ENCODE measurements at regions not wholly inside any gene's neighbourhood (a gene's known extent, or its start where the extent isn't known, plus 50 kb on each side); places are given as distances from the start of the nearest gene placed in this dataset.

DNA sequence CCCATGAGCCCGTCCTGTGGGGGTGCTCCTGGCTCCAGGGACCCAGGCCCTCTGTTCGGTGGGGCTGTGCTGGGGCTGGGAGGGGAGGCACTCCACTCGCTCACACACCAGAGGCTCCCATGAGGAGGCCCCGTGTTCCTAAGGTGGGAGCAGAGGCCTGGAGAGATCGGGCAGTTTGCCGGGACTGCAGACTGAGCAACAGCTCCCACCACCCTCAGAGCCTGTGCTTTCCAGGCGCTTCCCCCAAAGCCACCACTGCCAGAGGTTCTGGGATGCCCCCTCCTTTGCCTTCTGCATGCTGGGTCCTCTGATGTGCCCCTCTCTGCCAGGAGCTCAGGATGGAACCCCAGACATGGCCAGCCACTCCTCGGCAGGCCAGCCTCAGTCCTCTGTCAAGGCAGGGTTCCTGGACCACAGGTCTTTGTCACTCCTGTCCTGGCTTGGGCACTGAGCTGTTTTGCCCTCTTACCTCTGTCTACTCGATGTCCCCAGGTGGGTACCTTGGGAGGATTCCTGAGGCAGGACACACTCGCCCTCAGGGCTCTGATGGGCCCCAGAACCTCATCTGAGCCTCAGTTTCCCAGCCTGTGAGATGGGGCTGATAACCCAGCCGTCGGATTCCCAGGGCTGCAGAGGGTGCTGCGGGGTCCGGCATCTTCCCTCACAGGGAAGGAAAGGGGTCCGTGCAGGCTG, 80.8 kb downstream of the TSPAN17 start:
- ATAC-seq: no peak
- no peak overlapping the region for H3K4me3 Mint-ChIP-seq
- H3K4me1 Mint-ChIP-seq (ENCODE audit: low read depth in 2 of 2): peaks cover 31 to 51% of the 10 kb centered on the region in 2 donors
- no peaks in the 10 kb centered on the region for H3K9me3 Mint-ChIP-seq
- peaks cover 0 to 11% of the 10 kb centered on the region in 2 donors for H3K27me3 Mint-ChIP-seq
- H3K27ac Mint-ChIP-seq: no peak overlapping the region
- no peak for DNase-seq (ENCODE audit: low spot score)
- no peaks in the 10 kb centered on the region for H3K36me3 Mint-ChIP-seq

- DNase-seq (ENCODE audit: low spot score) (no peak), ATAC-seq (no peak)
- H3K4me1 Mint-ChIP-seq (ENCODE audit: low read depth in 2 of 2): peaks cover 24 to 43% of the 10 kb centered on the region in 2 donors
- no peak overlapping the region for H3K27ac Mint-ChIP-seq
- H3K36me3 Mint-ChIP-seq: no peaks in the 10 kb centered on the region
- H3K27me3 Mint-ChIP-seq: peaks cover 0 to 13% of the 10 kb centered on the region in 2 donors
- H3K9me3 Mint-ChIP-seq: no peaks in the 10 kb centered on the region
- no peak overlapping the region for H3K4me3 Mint-ChIP-seq
Observed at GRCh38 chr5:176728831-176729251, 81.5 kb upstream of the UNC5A start.

DNA sequence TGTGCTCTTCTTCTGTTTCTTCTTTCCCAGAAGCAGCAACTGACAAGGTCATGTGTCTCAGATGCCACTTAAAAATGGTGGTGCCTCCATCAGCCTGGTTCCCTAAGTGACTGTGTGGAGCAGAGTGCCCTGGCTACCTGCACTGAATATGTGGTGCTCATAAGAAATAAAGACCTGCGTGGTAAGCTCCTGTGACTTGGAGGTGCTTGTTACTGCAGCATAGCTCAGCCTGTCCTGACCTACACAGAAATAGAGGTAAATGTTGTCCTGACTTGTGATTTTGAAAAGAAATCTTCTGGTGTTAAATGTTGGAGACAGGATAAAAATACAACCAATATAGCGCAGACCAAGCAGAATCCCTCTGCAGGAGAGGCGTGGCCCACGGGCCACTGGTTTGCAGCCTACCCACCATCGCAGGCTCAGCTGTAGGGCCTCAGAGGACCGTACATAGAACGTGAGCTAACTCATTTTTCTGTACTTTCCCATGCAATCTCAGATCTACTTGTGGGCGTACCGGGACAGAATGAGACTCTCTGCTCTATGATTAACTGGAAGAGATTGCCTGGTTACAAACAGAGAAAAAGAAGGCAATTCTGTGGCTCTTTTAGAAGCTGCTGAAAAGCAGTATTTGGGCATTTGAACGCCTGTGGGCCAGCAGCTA, 79.4 kb upstream of the UNC5A start:
- H3K27me3 Mint-ChIP-seq: peaks cover 0 to 16% of the 10 kb centered on the region in 2 donors
- no peak overlapping the region for H3K4me3 Mint-ChIP-seq
- no peak overlapping the region for H3K27ac Mint-ChIP-seq
- DNase-seq (ENCODE audit: low spot score): peak; percentile 10
- H3K4me1 Mint-ChIP-seq (ENCODE audit: low read depth in 2 of 2): peaks cover 19 to 36% of the 10 kb centered on the region in 2 donors
- no peaks in the 10 kb centered on the region for H3K36me3 Mint-ChIP-seq
- ATAC-seq: no peak
- no peaks in the 10 kb centered on the region for H3K9me3 Mint-ChIP-seq

GRCh38 chr5:176731506-176732160, 78.7 kb upstream of the UNC5A start:
- H3K27me3 Mint-ChIP-seq: peaks cover 0 to 16% of the 10 kb centered on the region in 2 donors
- H3K36me3 Mint-ChIP-seq: no peaks in the 10 kb centered on the region
- no peak for ATAC-seq
- no peaks in the 10 kb centered on the region for H3K9me3 Mint-ChIP-seq
- DNase-seq (ENCODE audit: low spot score): peak; percentile 34
- H3K4me1 Mint-ChIP-seq (ENCODE audit: low read depth in 2 of 2): peaks cover 17 to 31% of the 10 kb centered on the region in 2 donors
- H3K27ac Mint-ChIP-seq: no peak overlapping the region
- H3K4me3 Mint-ChIP-seq: no peak overlapping the region

DNA sequence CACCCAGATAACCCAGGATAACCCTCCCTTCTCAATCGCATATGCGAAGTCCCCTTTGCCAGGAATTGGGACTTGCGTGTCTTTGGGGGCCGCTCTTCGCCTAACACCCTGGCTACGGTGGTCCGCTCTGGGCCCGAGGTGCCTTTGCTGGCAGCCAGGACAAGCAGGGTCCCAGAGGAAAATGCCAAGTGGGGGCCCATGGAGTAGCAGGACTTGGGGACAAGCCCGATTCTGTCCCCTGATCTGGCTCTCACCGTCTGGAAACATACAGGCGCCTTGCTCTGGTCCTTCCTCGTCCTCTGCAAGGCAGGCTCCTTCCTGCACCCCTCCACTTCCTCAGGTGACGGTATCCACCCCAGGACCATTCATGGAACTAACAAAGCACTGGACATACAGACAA, 78.1 kb upstream of the UNC5A start:
- peak; percentile 37 for DNase-seq (ENCODE audit: low spot score)

GRCh38 chr5:176732736-176733405, 77.5 kb upstream of the UNC5A start:
- no peak overlapping the region for H3K4me3 Mint-ChIP-seq
- peaks cover 12 to 25% of the 10 kb centered on the region in 2 donors for H3K4me1 Mint-ChIP-seq (ENCODE audit: low read depth in 2 of 2)
- no peak overlapping the region for H3K27ac Mint-ChIP-seq
- no peaks in the 10 kb centered on the region for H3K36me3 Mint-ChIP-seq
- DNase-seq (ENCODE audit: low spot score): peak; percentile 52
- ATAC-seq: no peak
- H3K9me3 Mint-ChIP-seq: no peaks in the 10 kb centered on the region
- H3K27me3 Mint-ChIP-seq: peaks cover 0 to 16% of the 10 kb centered on the region in 2 donors

More for the DNA sequence above, 78.1 kb upstream of the UNC5A start:
- H3K4me3 Mint-ChIP-seq: no peak overlapping the region
- H3K27me3 Mint-ChIP-seq: peaks cover 0 to 16% of the 10 kb centered on the region in 2 donors
- no peak overlapping the region for H3K27ac Mint-ChIP-seq
- ATAC-seq: no peak
- no peaks in the 10 kb centered on the region for H3K36me3 Mint-ChIP-seq
- H3K9me3 Mint-ChIP-seq: no peaks in the 10 kb centered on the region
- peaks cover 12 to 27% of the 10 kb centered on the region in 2 donors for H3K4me1 Mint-ChIP-seq (ENCODE audit: low read depth in 2 of 2)

- H3K36me3 Mint-ChIP-seq: no peaks in the 10 kb centered on the region
- no peak for ATAC-seq
- no peak for DNase-seq (ENCODE audit: low spot score)
- H3K4me3 Mint-ChIP-seq: no peak overlapping the region
- peaks cover 5 to 19% of the 10 kb centered on the region in 2 donors for H3K27me3 Mint-ChIP-seq
- no peaks in the 10 kb centered on the region for H3K9me3 Mint-ChIP-seq
- no peak overlapping the region for H3K27ac Mint-ChIP-seq
- H3K4me1 Mint-ChIP-seq (ENCODE audit: low read depth in 2 of 2): peaks cover 12 to 25% of the 10 kb centered on the region in 2 donors
Observed at GRCh38 chr5:176733406-176734262, 76.7 kb upstream of the UNC5A start.

GRCh38 chr5:176734756-176735342, 75.5 kb upstream of the UNC5A start:
- Mint-ChIP-seq H3K36me3 (no peaks in the 10 kb centered on the region), H3K4me3 (no peak overlapping the region), H3K4me1 (ENCODE audit: low read depth in 2 of 2) (peaks cover 12 to 21% of the 10 kb centered on the region in 2 donors), H3K27ac (no peak overlapping the region), H3K27me3 (peaks cover 7 to 13% of the 10 kb centered on the region in 2 donors), H3K9me3 (no peaks in the 10 kb centered on the region)
- DNase-seq (ENCODE audit: low spot score) (no peak), ATAC-seq (no peak)

GRCh38 chr5:176735383-176736265, 74.7 kb upstream of the UNC5A start:
- peaks cover 12 to 21% of the 10 kb centered on the region in 2 donors for H3K4me1 Mint-ChIP-seq (ENCODE audit: low read depth in 2 of 2)
- no peak overlapping the region for H3K27ac Mint-ChIP-seq
- ATAC-seq (no peak), DNase-seq (ENCODE audit: low spot score) (no peak)
- no peak overlapping the region for H3K4me3 Mint-ChIP-seq
- no peaks in the 10 kb centered on the region for H3K36me3 Mint-ChIP-seq
- no peaks in the 10 kb centered on the region for H3K9me3 Mint-ChIP-seq
- peaks cover 7 to 10% of the 10 kb centered on the region in 2 donors for H3K27me3 Mint-ChIP-seq

DNA sequence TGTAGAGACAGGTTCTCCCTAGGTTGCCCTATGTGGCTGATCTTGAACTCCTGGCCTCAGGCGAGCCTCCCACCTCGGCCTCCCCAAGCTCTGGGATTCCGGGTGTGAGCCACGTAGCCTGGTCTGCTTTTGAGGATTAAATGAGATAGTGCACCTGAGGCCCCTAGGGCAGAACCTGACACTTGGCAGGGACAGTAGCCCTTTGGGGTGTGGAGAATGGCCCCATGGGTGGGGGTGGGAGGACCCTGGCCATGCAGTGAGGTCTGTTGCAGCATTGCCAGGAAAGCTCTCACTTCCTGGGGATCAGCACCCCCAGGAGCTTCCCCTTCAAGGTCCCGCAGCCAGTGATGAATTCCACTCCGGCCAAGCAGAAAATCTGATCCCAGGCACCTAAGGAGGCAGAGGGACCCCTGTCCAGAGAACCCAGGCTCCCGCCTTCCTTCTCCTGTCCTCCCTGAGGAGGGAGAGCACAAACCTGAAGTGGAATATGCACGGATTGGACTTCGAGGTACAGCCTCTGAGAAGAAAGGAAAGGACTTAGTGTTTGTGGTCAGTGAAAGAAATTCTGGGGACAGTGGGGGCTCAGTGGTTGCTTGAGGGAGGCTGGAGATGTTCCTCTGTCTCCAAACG, 73.9 kb upstream of the UNC5A start:
- no peak for DNase-seq (ENCODE audit: low spot score)
- peaks cover 7 to 18% of the 10 kb centered on the region in 2 donors for H3K4me1 Mint-ChIP-seq (ENCODE audit: low read depth in 2 of 2)
- H3K9me3 Mint-ChIP-seq: no peaks in the 10 kb centered on the region
- peaks cover 7 to 10% of the 10 kb centered on the region in 2 donors for H3K27me3 Mint-ChIP-seq
- no peak overlapping the region for H3K4me3 Mint-ChIP-seq
- H3K27ac Mint-ChIP-seq: no peak overlapping the region
- H3K36me3 Mint-ChIP-seq: no peaks in the 10 kb centered on the region
- no peak for ATAC-seq

DNA sequence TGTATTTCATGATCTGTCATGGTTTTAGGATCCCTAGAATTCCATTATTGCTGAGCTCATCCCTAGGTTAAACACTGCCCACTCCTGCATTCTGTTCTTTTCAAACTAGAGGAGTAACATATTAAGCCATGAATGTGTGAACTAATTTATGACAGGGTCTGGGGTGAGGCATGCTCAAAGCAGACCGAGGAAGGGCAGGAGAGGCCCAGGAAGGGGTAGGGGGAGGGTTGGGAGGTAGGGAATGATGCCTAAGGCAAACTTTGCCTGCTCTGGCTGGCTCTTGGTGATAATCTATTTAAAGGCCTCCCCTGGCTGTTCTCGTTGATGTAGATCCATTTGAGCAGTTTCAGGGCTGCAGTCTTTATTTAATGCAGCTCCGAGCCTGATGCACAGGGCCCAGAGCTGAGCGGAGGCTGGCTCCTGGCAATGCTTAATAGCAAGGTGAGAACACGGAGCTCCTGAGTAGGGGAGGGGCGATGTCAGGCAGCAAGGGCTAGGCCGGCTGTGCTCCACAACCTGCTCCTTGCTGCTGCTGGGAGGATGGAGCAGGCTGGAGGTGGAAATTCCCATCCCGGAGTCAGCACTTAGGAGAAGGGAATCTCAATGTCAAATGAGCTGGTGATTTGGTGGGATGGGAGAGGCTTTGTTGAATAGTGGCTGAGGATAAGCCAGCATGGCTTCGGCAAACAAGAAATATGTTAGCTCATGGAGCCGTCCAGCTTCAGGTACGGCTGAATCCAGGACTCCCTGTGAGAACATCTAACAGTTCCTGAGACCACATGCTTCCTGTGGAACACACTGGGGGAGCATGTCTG, 73.2 kb upstream of the UNC5A start:
- H3K4me1 Mint-ChIP-seq (ENCODE audit: low read depth in 2 of 2): peaks cover 7 to 18% of the 10 kb centered on the region in 2 donors
- no peak overlapping the region for H3K27ac Mint-ChIP-seq
- no peak overlapping the region for H3K4me3 Mint-ChIP-seq
- DNase-seq (ENCODE audit: low spot score) (no peak), ATAC-seq (no peak)
- H3K9me3 Mint-ChIP-seq: no peaks in the 10 kb centered on the region
- no peaks in the 10 kb centered on the region for H3K36me3 Mint-ChIP-seq
- peaks cover 11 to 17% of the 10 kb centered on the region in 2 donors for H3K27me3 Mint-ChIP-seq

Data from natural killer cell treated with Interleukin-12 subunit alpha and Interleukin-12 subunit beta and Interleukin-15 and Interleukin-18, amount 100 ng/mL, for 72 hours (primary cell).